EL (cell line): ENCODE measurements at regions not wholly inside any gene's neighbourhood (a gene's known extent, or its start where the extent isn't known, plus 50 kb on each side); places are given as distances from the start of the nearest gene placed in this dataset.

ENCODE experiments used
- DNase-seq: peaks from one replicate; pipeline ENCODE4 v3.0.0-alpha.2; 2016

- no peak for DNase-seq
Measured at GRCh38 chr9:80883826-80884579, 805.3 kb downstream of the TLE1 start.

DNA sequence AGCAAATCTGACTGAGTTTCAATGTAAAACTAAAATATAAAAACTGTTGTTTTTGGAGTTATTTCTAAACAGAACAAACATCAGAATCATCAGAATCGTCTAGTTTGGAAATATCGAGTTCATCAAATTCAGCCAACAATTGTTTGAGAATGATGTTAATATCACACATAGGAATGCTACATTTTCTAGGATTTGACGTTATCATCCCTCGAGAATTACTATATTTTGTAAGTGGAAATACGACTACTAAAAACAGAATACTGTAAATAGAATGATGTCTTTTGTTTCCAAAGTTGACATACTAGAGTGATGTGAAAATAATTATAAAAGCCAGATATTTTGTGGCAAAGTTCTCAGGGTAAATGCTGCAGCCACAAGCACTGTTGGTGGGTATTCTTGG lies 805.9 kb downstream of the TLE1 start:
- DNase-seq = no peak

DNA sequence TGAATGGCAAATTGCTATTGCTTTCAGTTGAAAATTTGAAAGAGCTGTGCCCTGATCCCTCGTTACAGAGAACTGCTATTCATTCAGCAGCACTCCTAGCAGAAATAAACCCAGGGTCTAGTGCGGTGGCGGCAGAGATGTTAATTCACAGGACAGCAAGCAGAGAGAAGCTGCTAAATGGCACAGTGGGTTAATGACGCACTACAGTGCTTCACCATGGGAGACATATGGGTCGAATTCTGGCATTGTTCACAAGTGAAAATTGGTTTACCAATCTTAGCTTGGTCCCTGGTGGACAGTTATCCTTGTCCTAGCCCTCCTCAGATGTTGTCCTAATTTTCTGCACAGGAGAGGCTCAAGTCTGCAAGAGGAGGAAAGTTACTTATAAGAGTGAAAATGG lies 807.4 kb downstream of the TLE1 start:
- DNase-seq = no peak

GRCh38 chr9:80881320-80881719 lies 808.0 kb downstream of the TLE1 start:
- DNase-seq = no peak

DNA sequence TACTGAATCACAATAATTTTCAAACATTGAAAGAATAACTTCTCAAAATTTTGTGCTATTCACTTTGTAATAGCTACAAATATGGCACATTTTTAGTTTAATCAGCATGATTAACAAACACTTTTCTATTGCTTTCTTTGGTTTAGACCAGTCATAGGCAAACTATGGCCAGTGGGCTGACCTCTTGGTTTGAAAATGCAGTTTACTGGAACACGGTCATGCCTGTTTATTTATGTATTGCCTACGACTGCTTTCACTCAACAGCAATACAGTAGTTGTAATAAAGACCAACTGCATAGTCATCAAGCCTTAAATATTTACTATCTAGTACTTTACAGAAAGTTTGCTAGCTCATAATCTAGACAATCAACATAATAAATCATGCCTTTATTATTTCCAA lies 810.8 kb downstream of the TLE1 start:
- DNase-seq = peak; percentile 64

DNA sequence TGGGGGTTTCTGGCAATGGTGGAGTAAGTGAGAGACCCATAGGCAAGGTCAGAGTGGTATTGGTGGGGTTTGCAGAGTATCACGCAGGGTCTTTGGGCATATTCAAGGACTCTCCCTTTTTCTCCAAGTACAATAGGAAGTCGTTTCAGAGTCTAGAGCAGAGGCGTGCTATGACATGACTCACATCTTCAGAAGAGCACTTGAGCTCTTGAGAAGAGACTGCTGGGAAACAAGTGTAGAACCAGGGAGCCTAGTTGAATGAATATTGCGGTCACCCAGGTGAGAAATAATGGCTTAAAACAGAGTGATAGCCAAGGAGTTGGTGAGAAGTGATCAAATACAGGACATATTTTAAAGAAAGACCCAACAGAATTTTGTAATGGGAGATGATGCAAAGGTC lies 813.4 kb downstream of the TLE1 start:
- no peak for DNase-seq

DNA sequence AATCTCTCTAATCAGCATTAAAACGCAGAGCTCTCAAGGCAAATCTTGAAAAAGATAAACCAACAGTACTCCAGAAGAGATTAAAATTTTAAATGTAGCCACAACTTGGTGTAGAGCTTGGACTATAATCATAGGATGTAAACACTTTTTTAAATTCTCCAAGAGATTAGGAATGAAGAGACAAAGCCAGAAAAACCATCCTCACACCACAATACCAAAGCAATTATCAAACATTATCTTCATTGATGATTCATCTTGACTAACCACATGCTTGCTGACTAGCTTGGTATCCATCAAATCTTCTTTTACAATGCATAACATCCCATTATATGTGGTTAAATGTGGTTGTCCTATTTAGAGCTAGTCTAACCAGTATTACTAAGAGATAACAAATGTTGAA lies 815.1 kb downstream of the TLE1 start:
- peak; percentile 86 for DNase-seq

GRCh38 chr9:80873861-80874260 lies 815.5 kb downstream of the TLE1 start:
- DNase-seq = peak; percentile 72

GRCh38 chr9:80871596-80871995 lies 817.8 kb downstream of the TLE1 start:
- DNase-seq = no peak

- peak; percentile 76 for DNase-seq
Measured at GRCh38 chr9:80867731-80868130, 821.6 kb downstream of the TLE1 start.

- peak; percentile 59 for DNase-seq
Measured at GRCh38 chr9:80866576-80867227, 822.6 kb downstream of the TLE1 start.

DNA sequence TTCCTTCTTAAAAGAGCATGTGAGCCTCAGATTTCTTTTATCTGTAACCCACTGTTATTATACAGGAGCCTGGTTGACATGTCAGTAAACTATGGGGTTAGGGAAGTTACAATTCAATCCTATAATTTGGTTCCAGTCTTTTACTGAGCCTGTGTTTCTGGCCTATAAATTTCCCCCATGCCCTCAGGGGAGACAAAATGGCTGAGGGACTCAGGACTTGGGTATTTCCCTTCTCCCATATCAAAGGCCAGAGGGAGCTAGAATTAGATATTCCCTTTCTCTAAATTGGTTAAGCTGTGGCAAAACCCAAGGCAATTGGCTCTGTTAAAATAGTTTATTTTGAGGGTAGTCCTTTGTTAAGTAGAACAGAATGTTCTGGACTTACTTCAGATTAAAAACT lies 823.2 kb downstream of the TLE1 start:
- DNase-seq = peak; percentile 20

GRCh38 chr9:80843028-80843427 lies 846.3 kb downstream of the TLE1 start:
- no peak for DNase-seq

DNA sequence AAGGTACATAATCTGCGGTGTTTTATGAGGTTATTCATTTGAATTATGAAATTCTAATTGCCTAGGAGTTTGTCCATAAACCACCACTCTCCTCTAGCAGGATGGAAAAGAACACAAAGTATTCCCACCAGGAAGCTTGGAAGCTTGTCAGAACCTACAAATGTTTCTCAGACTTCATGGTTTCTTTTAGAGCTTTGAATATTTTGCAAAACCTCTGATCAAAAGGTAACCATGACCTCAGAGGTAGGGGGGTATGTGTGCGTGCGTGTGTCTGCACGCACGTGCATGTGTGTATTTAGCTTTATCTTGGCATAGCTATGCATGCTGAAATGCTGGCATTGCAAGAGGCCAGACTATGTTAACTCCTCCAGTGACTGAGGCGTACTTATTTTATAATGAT lies 847.0 kb downstream of the TLE1 start:
- peak; percentile 2 for DNase-seq

- no peak for DNase-seq
Measured at GRCh38 chr9:80841888-80842287, 847.5 kb downstream of the TLE1 start.

- DNase-seq = no peak
Measured at GRCh38 chr9:80839821-80840675, 849.3 kb downstream of the TLE1 start.

DNA sequence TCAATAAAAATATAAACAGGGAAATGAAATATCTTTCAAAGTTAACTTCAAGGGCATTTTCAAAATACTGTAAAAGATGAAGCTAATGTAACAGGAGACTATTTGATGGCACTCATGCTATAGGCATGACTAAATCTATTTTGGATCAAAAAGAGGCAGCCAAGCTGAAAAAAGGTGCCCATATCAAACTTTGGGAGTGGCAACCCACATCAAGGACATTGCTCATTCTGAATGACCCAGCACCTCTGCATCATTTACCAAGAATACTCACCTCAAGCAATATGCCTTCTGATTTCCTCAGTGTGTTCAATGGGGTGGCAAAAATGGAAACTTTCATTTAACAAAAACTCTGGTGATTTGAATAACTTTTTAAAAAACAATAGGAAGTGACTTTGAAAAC lies 853.3 kb downstream of the TLE1 start:
- no peak for DNase-seq

GRCh38 chr9:80831751-80832150 lies 857.6 kb downstream of the TLE1 start:
- no peak for DNase-seq

DNA sequence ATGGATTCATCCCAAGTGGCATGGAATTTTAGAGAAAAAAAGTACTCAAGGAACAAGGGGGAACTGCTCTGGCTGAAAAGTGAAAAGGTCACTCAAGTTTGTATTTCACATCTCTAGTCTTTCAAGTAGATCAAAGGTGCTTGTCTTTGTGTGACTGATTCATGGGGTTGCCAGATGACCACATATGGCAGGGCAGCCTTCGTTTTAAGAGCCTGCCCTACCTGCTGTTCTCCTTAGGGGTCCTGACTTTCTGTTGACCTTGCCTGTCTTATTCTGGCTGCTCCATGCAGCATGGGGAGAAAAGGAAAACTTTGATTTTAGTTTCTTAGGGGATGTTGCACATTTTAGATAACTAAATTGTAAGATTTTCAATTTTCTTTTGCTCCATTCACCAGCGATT lies 877.7 kb downstream of the TLE1 start:
- no peak for DNase-seq

DNA sequence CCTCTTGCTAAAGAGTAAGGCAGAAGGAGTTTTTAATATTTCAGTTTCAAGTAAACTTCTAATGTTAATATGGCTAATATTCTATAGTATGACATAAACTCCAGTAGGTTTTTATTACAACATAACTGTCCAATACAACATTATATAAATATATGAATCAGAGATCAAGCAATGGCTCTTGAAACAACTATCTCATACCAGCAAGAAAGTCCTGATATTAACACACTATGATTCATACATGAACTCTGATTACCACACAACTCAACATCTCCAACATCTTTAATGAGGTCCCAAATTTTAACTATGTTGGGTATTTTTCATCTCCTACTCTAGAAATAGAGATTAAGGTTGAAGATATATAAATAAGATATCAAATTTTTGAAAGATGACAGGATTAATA lies 878.3 kb downstream of the TLE1 start:
- DNase-seq = peak; percentile 19

GRCh38 chr9:80806671-80807070 lies 882.7 kb downstream of the TLE1 start:
- DNase-seq = no peak

GRCh38 chr9:80804873-80805272 lies 884.5 kb downstream of the TLE1 start:
- DNase-seq = no peak

DNA sequence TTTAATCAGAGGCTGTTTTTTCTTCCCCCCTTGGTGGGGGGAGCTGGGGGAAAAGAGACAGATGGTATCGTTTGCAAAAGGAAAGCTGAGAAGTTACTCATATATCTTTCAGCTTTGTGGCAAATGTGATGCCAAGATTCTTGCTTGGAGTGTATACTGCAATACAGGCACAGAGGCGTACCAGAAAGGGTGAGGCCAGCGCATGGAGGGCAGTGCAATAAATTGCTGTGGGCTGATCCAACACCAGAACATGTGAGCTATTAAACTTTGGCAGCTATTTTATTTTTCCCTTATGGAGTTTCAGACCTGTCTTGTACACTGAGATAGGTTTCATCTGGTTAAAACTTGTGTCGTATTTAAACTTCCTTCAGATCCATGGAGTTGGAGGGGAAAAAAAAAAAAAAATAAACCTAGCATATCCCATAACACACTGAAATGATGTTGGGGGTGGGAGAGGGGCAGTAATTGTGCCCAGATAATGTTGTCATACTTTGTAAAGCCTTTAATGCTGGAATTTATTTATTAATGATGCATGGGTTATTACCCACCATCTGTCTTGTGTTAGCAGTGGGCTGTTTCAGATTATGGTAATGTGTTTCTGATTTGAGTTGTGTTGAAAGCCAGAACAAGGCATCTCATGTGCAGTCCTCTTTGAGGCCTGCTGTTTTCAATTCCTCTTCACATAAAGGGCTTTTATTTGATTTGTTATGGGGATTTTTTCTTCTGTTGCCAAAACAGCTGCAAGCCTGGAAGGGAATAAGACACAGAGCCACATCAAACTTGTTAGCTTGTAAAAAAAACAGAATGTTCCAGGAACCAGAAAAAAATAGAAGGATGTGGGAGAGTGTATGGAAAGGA lies 891.3 kb downstream of the TLE1 start:
- DNase-seq = no peak
